K562 (cell line): ENCODE measurements at regions not wholly inside any gene's neighbourhood (a gene's known extent, or its start where the extent isn't known, plus 50 kb on each side); places are given as distances from the start of the nearest gene placed in this dataset.

Source experiments
- ATAC-seq: fragments of 200-7000 bp; cut with Tn5 transposase; 3 replicates; pipeline ENCODE4 v1.9.1; 2020; ENCODE audit warnings: moderate library complexity
- BruUV-seq: library from RNA; stranded (reverse); fragments of 400-500 nt; replicated peaks from 2 replicates; lab custom pipeline; 2021; lab: Mats Ljungman, UMichigan
- CTCF ChIA-PET: fragments of 300-600 bp; formaldehyde crosslinking; extraction: SDS; loops from one replicate; lab custom pipeline; 2021; ENCODE audit warnings: low intra/inter-chr PET ratio; lab: Yijun Ruan, JAX
- POLR2A ChIA-PET: fragments of 300-600, 350-650 bp; sonication (Branson Sonifier 250); formaldehyde crosslinking; extraction: SDS; loops from one replicate; lab custom pipeline; 2021; ENCODE audit warnings: antibody characterized with exemption, inconsistent platforms; lab: Yijun Ruan, JAX
- DNase-seq, 4 experiments: peaks; one replicate each; pipeline versions ENCODE4 v3.0.0 to v3.0.0-alpha.2; 2011 to 2018; ENCODE audit warnings: low spot score in 3 of 4, mixed read lengths in 3 of 4; ENCODE audit errors: extremely low read depth in 1 of 4
- FAIRE-seq: peaks from 2 replicates; lab custom pipeline; 2011; peaks lifted over from hg19 to GRCh38; lab: Jason Lieb, UNC
- H2AFZ ChIP-seq: 2 replicates; pipeline ENCODE4 v1.6.0; 2011; ENCODE audit warnings: low read depth, low read length, control low read depth, inconsistent platforms
- H3K27ac ChIP-seq: fragments of 200-600 bp; 3 replicates; pipeline ENCODE4 v1.8.0; 2011; ENCODE audit warnings: low read depth, mild to moderate bottlenecking, control low read depth, inconsistent platforms, low read length, moderate library complexity, mixed read lengths; ENCODE audit errors: extremely low read depth
- H3K27me3 ChIP-seq, 2 experiments: fragments of 300-600 bp in 1 of 2; 2 replicates in 1 of 2; 3 replicates in 1 of 2; pipeline versions ENCODE4 v1.6.0 to v1.8.0; 2011; ENCODE audit warnings: inconsistent platforms in 2 of 2, low read length in 2 of 2, mild to moderate bottlenecking in 1 of 2, mixed read lengths in 1 of 2, moderate library complexity in 1 of 2; ENCODE audit not compliant: control insufficient read depth in 2 of 2, insufficient read depth in 2 of 2
- H3K36me3 ChIP-seq: fragments of 300-600 bp; 3 replicates; pipeline ENCODE4 v1.8.0; 2011; ENCODE audit warnings: mild to moderate bottlenecking, low read length, inconsistent platforms; ENCODE audit not compliant: control insufficient read depth, insufficient read depth
- H3K4me1 ChIP-seq, 2 experiments: fragments of 200-600 bp in 1 of 2; replicated peaks in 1 of 2; 2 replicates in 1 of 2; 3 replicates in 1 of 2; pipeline versions ENCODE4 v1.5.1 to v1.8.0; 2011; ENCODE audit warnings: inconsistent platforms in 2 of 2, low read length in 2 of 2, mild to moderate bottlenecking in 1 of 2, mixed read lengths in 1 of 2, moderate library complexity in 1 of 2; ENCODE audit not compliant: control insufficient read depth in 2 of 2, insufficient read depth in 2 of 2
- H3K4me2 ChIP-seq: 2 replicates; pipeline ENCODE4 v1.6.1; 2011; ENCODE audit warnings: low read length, control low read depth, inconsistent platforms, mixed read lengths; ENCODE audit not compliant: insufficient read depth
- H3K4me3 ChIP-seq: fragments of 200-600 bp; sonication (generic), shearing (Covaris generic); 2 replicates; pipeline ENCODE4 v1.5.1; 2016; ENCODE audit warnings: control low read depth, inconsistent platforms
- H3K79me2 ChIP-seq: fragments of 200-600 bp; 3 replicates; pipeline ENCODE4 v1.8.0; 2011; ENCODE audit warnings: low read length, inconsistent platforms; ENCODE audit not compliant: control insufficient read depth, insufficient read depth
- H3K9ac ChIP-seq, 2 experiments: 2 replicates each; pipeline versions ENCODE4 v1.6.0 to v1.6.1; 2011; ENCODE audit warnings: low read depth in 2 of 2, low read length in 2 of 2, control low read depth in 1 of 2, inconsistent platforms in 1 of 2, mild to moderate bottlenecking in 1 of 2, mixed read lengths in 1 of 2; ENCODE audit not compliant: insufficient read depth in 1 of 2
- H3K9me1 ChIP-seq: one replicate; pipeline ENCODE4 v1.6.0; 2011; ENCODE audit warnings: inconsistent platforms, mild to moderate bottlenecking, low read length, moderate library complexity; ENCODE audit not compliant: control insufficient read depth, insufficient read depth
- H3K9me3 ChIP-seq: replicated peaks from 2 replicates; pipeline ENCODE4 v1.5.1; 2011; ENCODE audit warnings: low read depth, low read length, inconsistent platforms; ENCODE audit not compliant: control insufficient read depth, insufficient read depth
- H4K20me1 ChIP-seq: replicated peaks from 2 replicates; pipeline ENCODE4 v1.6.1; 2011; ENCODE audit warnings: low read length, inconsistent platforms, mixed read lengths; ENCODE audit not compliant: control insufficient read depth, insufficient read depth
- DNMT1 ChIP-seq: fragments of 450-650 bp; IDR thresholded peaks from 2 replicates; pipeline ENCODE4 v1.6.1; 2016; ENCODE audit warnings: antibody characterized with exemption, mild to moderate bottlenecking
- EHMT2 ChIP-seq: fragments of 450-650 bp; IDR thresholded peaks from 2 replicates; pipeline ENCODE4 v1.6.1; 2018; ENCODE audit warnings: antibody characterized with exemption
- FOXJ2 ChIP-seq: fragments of 200-800 bp; sonication (Bioruptor generic); IDR thresholded peaks from 2 replicates; pipeline ENCODE4 v1.6.1; 2016; ENCODE audit warnings: missing genetic modification characterization, missing compliant biosample characterization
- HDAC2 ChIP-seq: fragments of 450-650 bp; IDR thresholded peaks from 2 replicates; pipeline ENCODE4 v1.6.1; 2016; ENCODE audit warnings: mild to moderate bottlenecking
- HLTF ChIP-seq: fragments of 450-650 bp; IDR thresholded peaks from 2 replicates; pipeline ENCODE4 v1.6.1; 2016
- RFX7 ChIP-seq: fragments of 250-450 bp; sonication (Bioruptor Pico); IDR thresholded peaks from 2 replicates; pipeline ENCODE4 v1.5.1; 2021; ENCODE audit warnings: mild to moderate bottlenecking
- TBP ChIP-seq: optimal IDR thresholded peaks from 2 replicates; pipeline ENCODE3; 2011; ENCODE audit warnings: low read depth, low read length, improper control_type of control experiment
- TFAM ChIP-seq: fragments of 250-450 bp; sonication (Bioruptor Pico); conservative IDR thresholded peaks from 2 replicates; pipeline ENCODE4 v1.5.0; 2021; ENCODE audit warnings: mild to moderate bottlenecking, moderate library complexity
- TRIM28 ChIP-seq: fragments of 450-650 bp; IDR thresholded peaks from 2 replicates; pipeline ENCODE4 v1.6.1; 2017
- ZBTB7A ChIP-seq: IDR thresholded peaks from 2 replicates; pipeline ENCODE4 v1.6.1; 2011; ENCODE audit warnings: low read depth, mild to moderate bottlenecking, low read length, moderate library complexity, borderline replicate concordance; ENCODE audit not compliant: control insufficient read depth
- ZNF146 ChIP-seq: IDR thresholded peaks from one replicate; pipeline ENCODE4 v1.6.1; 2018; ENCODE audit warnings: missing compliant biosample characterization; ENCODE audit not compliant: unreplicated experiment
- WGBS: fragments of 100-300 bp; shearing (Covaris generic); methylation state at CpG from one replicate; pipeline ENCODE4 v1.1.6; 2016; ENCODE audit warnings: low coverage, mixed read lengths; ENCODE audit not compliant: insufficient coverage; ENCODE audit errors: missing lambda C conversion rate; 5-methylcytosine and 5-hydroxymethylcytosine counted together
- in situ Hi-C: fragments of 300-500 bp; cut with MboI; formaldehyde crosslinking; loops from 4 replicates; pipeline ENCODE4 v1.15.0; 2018; ENCODE audit warnings: inconsistent platforms, mixed read lengths
- intact Hi-C: fragments of 100-400 bp; cut with micrococcal nuclease; formaldehyde crosslinking; loops from 2 replicates; pipeline ENCODE4 v1.14.2; 2022
- TF ChIP-seq, protein P1 (sequence below): conservative IDR thresholded peaks from 2 replicates; pipeline ENCODE4 v1.6.1; 2011; ENCODE audit warnings: low read depth, mild to moderate bottlenecking, low read length; ENCODE audit not compliant: control insufficient read depth
- TF ChIP-seq, protein P2 (sequence below), 2 experiments: IDR thresholded peaks; 2 replicates each; pipeline ENCODE4 v1.6.1; 2012; ENCODE audit warnings: improper control_type of control experiment in 2 of 2, low read depth in 2 of 2, low read length in 2 of 2, borderline replicate concordance in 1 of 2
- TF ChIP-seq, protein P3 (sequence below): fragments of 250-450 bp; sonication (Bioruptor Pico); IDR thresholded peaks from 2 replicates; pipeline ENCODE4 v1.4.0; 2020; ENCODE audit warnings: mild to moderate bottlenecking, moderate library complexity
- TF ChIP-seq, protein P4 (sequence below): sonication (generic); formaldehyde crosslinking; IDR thresholded peaks from 2 replicates; pipeline ENCODE4 v1.8.1; 2023; ENCODE audit warnings: missing genetic modification reagents, mild to moderate bottlenecking, borderline replicate concordance

DNA sequence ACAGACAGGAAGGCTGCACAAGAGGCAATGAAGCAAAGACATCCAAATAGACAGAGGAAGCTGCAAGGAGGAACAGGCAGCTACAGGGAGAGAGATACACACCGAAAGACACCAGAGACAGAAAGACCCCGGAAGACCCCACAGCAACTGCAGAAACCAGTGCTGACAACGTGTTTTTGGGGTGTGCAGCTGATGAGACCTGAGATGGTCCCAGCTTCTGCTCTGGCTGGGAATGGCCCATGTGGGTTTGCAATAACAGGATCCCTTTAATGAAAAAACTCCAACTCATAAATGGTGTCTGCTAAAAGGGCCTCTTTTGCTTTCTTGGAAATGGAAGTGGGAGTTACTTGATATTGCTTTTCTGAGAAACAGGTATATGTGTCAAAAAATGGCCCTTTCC is 101.5 kb upstream of the CDH11 start:
- H2AFZ ChIP-seq = no peak overlapping the region
- H3K9me3 ChIP-seq = no peaks in the 10 kb centered on the region
- no TSS peak for BruUV-seq
- FAIRE-seq = no peak
- no peak overlapping the region for H3K27ac ChIP-seq
- no peak overlapping the region for H3K9ac ChIP-seq
- WGBS = 0% methylated on average over 3 of the region's 3 CpGs
- no peaks in the 10 kb centered on the region for H3K79me2 ChIP-seq
- intact Hi-C loops (no loop called here), in situ Hi-C loops (no loop called here)
- TF ChIP-seq RFX7 (CRISPR knock-in tag) (no peak), HLTF (no peak), ZBTB7A (no peak), TRIM28 (no peak), ZNF146 (CRISPR knock-in tag) (no peak), DNMT1 (no peak), TBP (no peak), FOXJ2 (no peak), EHMT2 (no peak), HDAC2 (no peak), TFAM (no peak)
- TF ChIP-seq, protein P1, sequence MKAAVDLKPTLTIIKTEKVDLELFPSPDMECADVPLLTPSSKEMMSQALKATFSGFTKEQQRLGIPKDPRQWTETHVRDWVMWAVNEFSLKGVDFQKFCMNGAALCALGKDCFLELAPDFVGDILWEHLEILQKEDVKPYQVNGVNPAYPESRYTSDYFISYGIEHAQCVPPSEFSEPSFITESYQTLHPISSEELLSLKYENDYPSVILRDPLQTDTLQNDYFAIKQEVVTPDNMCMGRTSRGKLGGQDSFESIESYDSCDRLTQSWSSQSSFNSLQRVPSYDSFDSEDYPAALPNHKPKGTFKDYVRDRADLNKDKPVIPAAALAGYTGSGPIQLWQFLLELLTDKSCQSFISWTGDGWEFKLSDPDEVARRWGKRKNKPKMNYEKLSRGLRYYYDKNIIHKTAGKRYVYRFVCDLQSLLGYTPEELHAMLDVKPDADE = no peak
- TF ChIP-seq, protein P2, sequence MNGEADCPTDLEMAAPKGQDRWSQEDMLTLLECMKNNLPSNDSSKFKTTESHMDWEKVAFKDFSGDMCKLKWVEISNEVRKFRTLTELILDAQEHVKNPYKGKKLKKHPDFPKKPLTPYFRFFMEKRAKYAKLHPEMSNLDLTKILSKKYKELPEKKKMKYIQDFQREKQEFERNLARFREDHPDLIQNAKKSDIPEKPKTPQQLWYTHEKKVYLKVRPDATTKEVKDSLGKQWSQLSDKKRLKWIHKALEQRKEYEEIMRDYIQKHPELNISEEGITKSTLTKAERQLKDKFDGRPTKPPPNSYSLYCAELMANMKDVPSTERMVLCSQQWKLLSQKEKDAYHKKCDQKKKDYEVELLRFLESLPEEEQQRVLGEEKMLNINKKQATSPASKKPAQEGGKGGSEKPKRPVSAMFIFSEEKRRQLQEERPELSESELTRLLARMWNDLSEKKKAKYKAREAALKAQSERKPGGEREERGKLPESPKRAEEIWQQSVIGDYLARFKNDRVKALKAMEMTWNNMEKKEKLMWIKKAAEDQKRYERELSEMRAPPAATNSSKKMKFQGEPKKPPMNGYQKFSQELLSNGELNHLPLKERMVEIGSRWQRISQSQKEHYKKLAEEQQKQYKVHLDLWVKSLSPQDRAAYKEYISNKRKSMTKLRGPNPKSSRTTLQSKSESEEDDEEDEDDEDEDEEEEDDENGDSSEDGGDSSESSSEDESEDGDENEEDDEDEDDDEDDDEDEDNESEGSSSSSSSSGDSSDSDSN (IDR thresholded peaks at IDR 0.05; ENCODE audit: borderline replicate concordance in 1 of 2, low read depth in 2 of 2, low read length in 2 of 2) = no peak
- TF ChIP-seq, protein P3, sequence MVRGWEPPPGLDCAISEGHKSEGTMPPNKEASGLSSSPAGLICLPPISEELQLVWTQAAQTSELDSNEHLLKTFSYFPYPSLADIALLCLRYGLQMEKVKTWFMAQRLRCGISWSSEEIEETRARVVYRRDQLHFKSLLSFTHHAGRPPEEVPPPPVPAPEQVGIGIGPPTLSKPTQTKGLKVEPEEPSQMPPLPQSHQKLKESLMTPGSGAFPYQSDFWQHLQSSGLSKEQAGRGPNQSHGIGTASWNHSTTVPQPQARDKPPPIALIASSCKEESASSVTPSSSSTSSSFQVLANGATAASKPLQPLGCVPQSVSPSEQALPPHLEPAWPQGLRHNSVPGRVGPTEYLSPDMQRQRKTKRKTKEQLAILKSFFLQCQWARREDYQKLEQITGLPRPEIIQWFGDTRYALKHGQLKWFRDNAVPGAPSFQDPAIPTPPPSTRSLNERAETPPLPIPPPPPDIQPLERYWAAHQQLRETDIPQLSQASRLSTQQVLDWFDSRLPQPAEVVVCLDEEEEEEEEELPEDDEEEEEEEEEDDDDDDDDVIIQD = no peak
- TF ChIP-seq, protein P4, sequence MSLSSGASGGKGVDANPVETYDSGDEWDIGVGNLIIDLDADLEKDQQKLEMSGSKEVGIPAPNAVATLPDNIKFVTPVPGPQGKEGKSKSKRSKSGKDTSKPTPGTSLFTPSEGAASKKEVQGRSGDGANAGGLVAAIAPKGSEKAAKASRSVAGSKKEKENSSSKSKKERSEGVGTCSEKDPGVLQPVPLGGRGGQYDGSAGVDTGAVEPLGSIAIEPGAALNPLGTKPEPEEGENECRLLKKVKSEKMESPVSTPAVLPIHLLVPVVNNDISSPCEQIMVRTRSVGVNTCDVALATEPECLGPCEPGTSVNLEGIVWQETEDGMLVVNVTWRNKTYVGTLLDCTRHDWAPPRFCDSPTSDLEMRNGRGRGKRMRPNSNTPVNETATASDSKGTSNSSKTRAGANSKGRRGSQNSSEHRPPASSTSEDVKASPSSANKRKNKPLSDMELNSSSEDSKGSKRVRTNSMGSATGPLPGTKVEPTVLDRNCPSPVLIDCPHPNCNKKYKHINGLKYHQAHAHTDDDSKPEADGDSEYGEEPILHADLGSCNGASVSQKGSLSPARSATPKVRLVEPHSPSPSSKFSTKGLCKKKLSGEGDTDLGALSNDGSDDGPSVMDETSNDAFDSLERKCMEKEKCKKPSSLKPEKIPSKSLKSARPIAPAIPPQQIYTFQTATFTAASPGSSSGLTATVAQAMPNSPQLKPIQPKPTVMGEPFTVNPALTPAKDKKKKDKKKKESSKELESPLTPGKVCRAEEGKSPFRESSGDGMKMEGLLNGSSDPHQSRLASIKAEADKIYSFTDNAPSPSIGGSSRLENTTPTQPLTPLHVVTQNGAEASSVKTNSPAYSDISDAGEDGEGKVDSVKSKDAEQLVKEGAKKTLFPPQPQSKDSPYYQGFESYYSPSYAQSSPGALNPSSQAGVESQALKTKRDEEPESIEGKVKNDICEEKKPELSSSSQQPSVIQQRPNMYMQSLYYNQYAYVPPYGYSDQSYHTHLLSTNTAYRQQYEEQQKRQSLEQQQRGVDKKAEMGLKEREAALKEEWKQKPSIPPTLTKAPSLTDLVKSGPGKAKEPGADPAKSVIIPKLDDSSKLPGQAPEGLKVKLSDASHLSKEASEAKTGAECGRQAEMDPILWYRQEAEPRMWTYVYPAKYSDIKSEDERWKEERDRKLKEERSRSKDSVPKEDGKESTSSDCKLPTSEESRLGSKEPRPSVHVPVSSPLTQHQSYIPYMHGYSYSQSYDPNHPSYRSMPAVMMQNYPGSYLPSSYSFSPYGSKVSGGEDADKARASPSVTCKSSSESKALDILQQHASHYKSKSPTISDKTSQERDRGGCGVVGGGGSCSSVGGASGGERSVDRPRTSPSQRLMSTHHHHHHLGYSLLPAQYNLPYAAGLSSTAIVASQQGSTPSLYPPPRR (CRISPR knock-in tag) = no peak
- no peaks in the 10 kb centered on the region for H3K27me3 ChIP-seq
- no peaks in the 10 kb centered on the region for H4K20me1 ChIP-seq
- H3K9me1 ChIP-seq = no peaks in the 10 kb centered on the region
- H3K4me1 ChIP-seq = no peaks in the 10 kb centered on the region
- ChIA-PET POLR2A (no interaction called here), CTCF (no interaction called here)
- no peak for DNase-seq
- H3K4me3 ChIP-seq = no peak overlapping the region
- no peaks in the 10 kb centered on the region for H3K36me3 ChIP-seq
- no peak overlapping the region for H3K4me2 ChIP-seq
- ATAC-seq = no peak
